Rectal smooth muscle tissue (tissue), 1 donor: ENCODE measurements at regions not wholly inside any gene's neighbourhood (a gene's known extent, or its start where the extent isn't known, plus 50 kb on each side); places are given as distances from the start of the nearest gene placed in this dataset.

Source experiments
- H3K27ac ChIP-seq: one replicate; pipeline ENCODE4 v1.7.0; 2013; ENCODE audit warnings: low read depth, low read length, inconsistent platforms
- H3K27me3 ChIP-seq: one replicate; pipeline ENCODE4 v1.7.0; 2013; ENCODE audit warnings: low read length; ENCODE audit not compliant: control insufficient read depth, insufficient read depth
- H3K36me3 ChIP-seq: one replicate; pipeline ENCODE4 v1.7.0; 2013; ENCODE audit warnings: low read length; ENCODE audit not compliant: control insufficient read depth, insufficient read depth
- H3K4me1 ChIP-seq: one replicate; pipeline ENCODE4 v1.7.0; 2013; ENCODE audit warnings: low read length; ENCODE audit not compliant: control insufficient read depth, insufficient read depth
- H3K4me3 ChIP-seq: one replicate; pipeline ENCODE4 v1.7.0; 2013; ENCODE audit warnings: low read length
- H3K9ac ChIP-seq: one replicate; pipeline ENCODE4 v1.7.0; 2013; ENCODE audit warnings: low read length

- H3K27ac ChIP-seq = no peak overlapping the region
- no peak overlapping the region for H3K9ac ChIP-seq
- H3K36me3 ChIP-seq = no peaks in the 10 kb centered on the region
- H3K4me1 ChIP-seq = no peaks in the 10 kb centered on the region
- H3K4me3 ChIP-seq = no peak overlapping the region
- H3K27me3 ChIP-seq = no peaks in the 10 kb centered on the region
Measured at GRCh38 chr11:71383461-71383860, 64.7 kb downstream of the DHCR7 start.

GRCh38 chr11:71381781-71382505 lies 66.2 kb downstream of the DHCR7 start:
- Histone ChIP-seq H3K9ac (no peak overlapping the region), H3K36me3 (no peaks in the 10 kb centered on the region), H3K27ac (no peak overlapping the region), H3K4me1 (no peaks in the 10 kb centered on the region), H3K4me3 (no peak overlapping the region), H3K27me3 (no peaks in the 10 kb centered on the region)

GRCh38 chr11:71379701-71380100 lies 68.5 kb downstream of the DHCR7 start:
- Histone ChIP-seq H3K27me3 (no peaks in the 10 kb centered on the region), H3K27ac (no peak overlapping the region), H3K9ac (no peak overlapping the region), H3K4me1 (no peaks in the 10 kb centered on the region), H3K36me3 (no peaks in the 10 kb centered on the region), H3K4me3 (no peak overlapping the region)

GRCh38 chr11:71373791-71374454 lies 74.3 kb downstream of the DHCR7 start:
- Histone ChIP-seq H3K4me1 (no peaks in the 10 kb centered on the region), H3K27me3 (no peaks in the 10 kb centered on the region), H3K9ac (no peak overlapping the region), H3K4me3 (no peak overlapping the region), H3K27ac (no peak overlapping the region), H3K36me3 (no peaks in the 10 kb centered on the region)

- no peaks in the 10 kb centered on the region for H3K27me3 ChIP-seq
- H3K36me3 ChIP-seq = no peaks in the 10 kb centered on the region
- H3K4me3 ChIP-seq = no peak overlapping the region
- H3K27ac ChIP-seq = no peak overlapping the region
- no peaks in the 10 kb centered on the region for H3K4me1 ChIP-seq
- H3K9ac ChIP-seq = no peak overlapping the region
Measured at GRCh38 chr11:71372693-71373657, 75.2 kb downstream of the DHCR7 start.

- Histone ChIP-seq H3K9ac (no peak overlapping the region), H3K27me3 (no peaks in the 10 kb centered on the region), H3K4me3 (no peak overlapping the region), H3K4me1 (no peaks in the 10 kb centered on the region), H3K36me3 (no peaks in the 10 kb centered on the region), H3K27ac (no peak overlapping the region)
Measured at GRCh38 chr11:71371674-71372069, 76.5 kb downstream of the DHCR7 start.

- Histone ChIP-seq H3K4me3 (no peak overlapping the region), H3K4me1 (no peaks in the 10 kb centered on the region), H3K9ac (no peak overlapping the region), H3K27ac (no peak overlapping the region), H3K36me3 (no peaks in the 10 kb centered on the region), H3K27me3 (no peaks in the 10 kb centered on the region)
Measured at GRCh38 chr11:71370895-71371673, 77.1 kb downstream of the DHCR7 start.

GRCh38 chr11:71370020-71370747 lies 78.0 kb downstream of the DHCR7 start:
- no peaks in the 10 kb centered on the region for H3K36me3 ChIP-seq
- H3K4me1 ChIP-seq = no peaks in the 10 kb centered on the region
- no peak overlapping the region for H3K9ac ChIP-seq
- no peaks in the 10 kb centered on the region for H3K27me3 ChIP-seq
- no peak overlapping the region for H3K4me3 ChIP-seq
- H3K27ac ChIP-seq = no peak overlapping the region

GRCh38 chr11:71369411-71369810 lies 78.8 kb downstream of the DHCR7 start:
- Histone ChIP-seq H3K27me3 (no peaks in the 10 kb centered on the region), H3K4me1 (no peaks in the 10 kb centered on the region), H3K4me3 (no peak overlapping the region), H3K36me3 (no peaks in the 10 kb centered on the region), H3K27ac (no peak overlapping the region), H3K9ac (no peak overlapping the region)

- no peaks in the 10 kb centered on the region for H3K4me1 ChIP-seq
- no peaks in the 10 kb centered on the region for H3K27me3 ChIP-seq
- no peak overlapping the region for H3K27ac ChIP-seq
- no peak overlapping the region for H3K4me3 ChIP-seq
- no peaks in the 10 kb centered on the region for H3K36me3 ChIP-seq
- H3K9ac ChIP-seq = no peak overlapping the region
Measured at GRCh38 chr11:71368966-71369365, 79.2 kb downstream of the DHCR7 start.

- Histone ChIP-seq H3K4me1 (no peaks in the 10 kb centered on the region), H3K27ac (no peak overlapping the region), H3K27me3 (no peaks in the 10 kb centered on the region), H3K4me3 (no peak overlapping the region), H3K36me3 (no peaks in the 10 kb centered on the region), H3K9ac (no peak overlapping the region)
Measured at GRCh38 chr11:71367756-71368155, 80.4 kb downstream of the DHCR7 start.
